Esophagus muscularis mucosa (tissue), 4 donors: ENCODE measurements at regions not wholly inside any gene's neighbourhood (a gene's known extent, or its start where the extent isn't known, plus 50 kb on each side); places are given as distances from the start of the nearest gene placed in this dataset.
A peak's percentile ranks its signal among the peaks of the same experiment; 100 is the strongest.

Source experiments
- DNase-seq: peaks from one replicate; pipeline ENCODE4 v3.0.0-alpha.2; 2017; ENCODE audit errors: extremely low spot score
- H3K27ac ChIP-seq, 4 donors: fragments of 200-600 bp; sonication (generic); replicated peaks in 1 of 4; 1 replicate in 3 of 4; 2 replicates in 1 of 4; pipeline ENCODE4 v1.5.1; 2016 to 2019; ENCODE audit warnings: mild to moderate bottlenecking in 1 of 4
- H3K27me3 ChIP-seq, 4 donors: fragments of 200-600 bp; sonication (generic); one replicate each; pipeline versions ENCODE4 v1.5.1 to v1.6.0; 2016 to 2019
- H3K36me3 ChIP-seq, 4 donors: fragments of 200-600 bp; sonication (generic); one replicate each; pipeline ENCODE4 v1.5.1; 2016 to 2019
- H3K4me1 ChIP-seq, 4 donors: fragments of 200-600 bp; sonication (generic); one replicate each; pipeline ENCODE4 v1.5.1; 2016 to 2019
- H3K4me3 ChIP-seq, 4 donors: fragments of 200-600 bp; sonication (generic); 1 replicate in 2 of 4; 2 replicates in 2 of 4; pipeline ENCODE4 v1.5.1; 2016 to 2019; ENCODE audit warnings: mild to moderate bottlenecking in 4 of 4, moderate library complexity in 1 of 4
- H3K9me3 ChIP-seq, 4 donors: fragments of 200-600 bp; sonication (generic); 1 replicate in 3 of 4; 2 replicates in 1 of 4; pipeline ENCODE4 v1.5.1; 2016 to 2019
- CTCF ChIP-seq, 3 experiments: fragments of 200-600 bp in 2 of 3; fragments of 450-650 bp in 1 of 3; sonication (generic) in 2 of 3; IDR thresholded peaks; one replicate each; pipeline ENCODE4 v1.5.1; 2017 to 2019; ENCODE audit warnings: antibody characterized with exemption in 3 of 3, mild to moderate bottlenecking in 2 of 3, moderate library complexity in 1 of 3
- EP300 ChIP-seq: sonication (generic); formaldehyde crosslinking; IDR thresholded peaks from one replicate; pipeline ENCODE4 v1.6.1; 2017; ENCODE audit warnings: antibody characterized with exemption
- POLR2A ChIP-seq: fragments of 450-650 bp; IDR thresholded peaks from one replicate; pipeline ENCODE4 v1.6.1; 2017; ENCODE audit warnings: antibody characterized with exemption, moderate library complexity, mild to moderate bottlenecking, low read depth
- POLR2AphosphoS5 ChIP-seq, 2 donors: sonication (generic); formaldehyde crosslinking; IDR thresholded peaks; one replicate each; pipeline ENCODE4 v1.6.1; 2017; ENCODE audit warnings: antibody characterized with exemption in 2 of 2
- WGBS: methylation state at CpG from one replicate; pipeline ENCODE4 v1.1.5; 2018; 5-methylcytosine and 5-hydroxymethylcytosine counted together
- intact Hi-C: fragments of 100-400 bp; cut with DNase I; formaldehyde crosslinking; loops from one replicate; pipeline ENCODE4 v1.15.1; 2023

- intact Hi-C loops = no loop called here
These were observed 107.9 kb upstream of the NXT1 start for GRCh38 chr20:23242556-23243180.

GRCh38 chr20:23242104-23242503 lies 108.5 kb upstream of the NXT1 start:
- Histone ChIP-seq H3K9me3 (peaks cover 0 to 10% (median 3%) of the 10 kb centered on the region in 4 donors), H3K27me3 (peaks cover 0 to 8% (median 0%) of the 10 kb centered on the region in 4 donors), H3K36me3 (no peaks in the 10 kb centered on the region), H3K27ac (no peak overlapping the region), H3K4me1 (peaks cover 13 to 21% (median 19%) of the 10 kb centered on the region in 4 donors), H3K4me3 (no peak overlapping the region)
- 77% methylated on average over 2 of the region's 2 CpGs for WGBS
- intact Hi-C loops = no loop called here
- peak; percentile 55 for DNase-seq
- TF ChIP-seq POLR2A = no peak
- no peak for TF ChIP-seq POLR2AphosphoS5 (IDR thresholded peaks at IDR 0.05)
- TF ChIP-seq CTCF (IDR thresholded peaks at IDR 0.05) = no peak
- no peak for TF ChIP-seq EP300

More at GRCh38 chr20:23242556-23243180, 107.9 kb upstream of the NXT1 start:
- TF ChIP-seq EP300 (no peak), POLR2A (no peak)
- Histone ChIP-seq H3K4me1 (peaks cover 18 to 26% (median 22%) of the 10 kb centered on the region in 4 donors), H3K27ac (no peak overlapping the region), H3K27me3 (peaks cover 0 to 8% (median 0%) of the 10 kb centered on the region in 4 donors), H3K4me3 (no peak overlapping the region), H3K9me3 (peaks cover 0 to 10% (median 3%) of the 10 kb centered on the region in 4 donors), H3K36me3 (no peaks in the 10 kb centered on the region)
- WGBS = 82% methylated on average over 4 of the region's 5 CpGs
- DNase-seq = peak; percentile 57

GRCh38 chr20:23241416-23241815 lies 109.2 kb upstream of the NXT1 start:
- DNase-seq = peak; percentile 60
- peaks cover 6 to 14% (median 13%) of the 10 kb centered on the region in 4 donors for H3K4me1 ChIP-seq
- peaks cover 0 to 10% (median 3%) of the 10 kb centered on the region in 4 donors for H3K9me3 ChIP-seq
- no peaks in the 10 kb centered on the region for H3K36me3 ChIP-seq
- intact Hi-C loops = no loop called here
- 86% methylated on average over 3 of the region's 3 CpGs for WGBS
- H3K27me3 ChIP-seq = peaks cover 0 to 8% (median 0%) of the 10 kb centered on the region in 4 donors
- no peak overlapping the region for H3K27ac ChIP-seq
- no peak overlapping the region for H3K4me3 ChIP-seq
- TF ChIP-seq POLR2A (no peak), EP300 (no peak), CTCF (IDR thresholded peaks at IDR 0.05) (no peak), POLR2AphosphoS5 (IDR thresholded peaks at IDR 0.05) (no peak)

GRCh38 chr20:23240519-23240918 lies 110.1 kb upstream of the NXT1 start:
- Histone ChIP-seq H3K27me3 (peaks cover 0 to 8% (median 0%) of the 10 kb centered on the region in 4 donors), H3K4me1 (peaks cover 0 to 5% (median 4%) of the 10 kb centered on the region in 4 donors), H3K36me3 (no peaks in the 10 kb centered on the region), H3K27ac (no peak overlapping the region), H3K9me3 (peaks cover 0 to 10% (median 3%) of the 10 kb centered on the region in 4 donors), H3K4me3 (no peak overlapping the region)
- WGBS = 83% methylated on average over 1 of the region's 1 CpG
- no peak for DNase-seq
- TF ChIP-seq POLR2AphosphoS5 (IDR thresholded peaks at IDR 0.05) (no peak), POLR2A (no peak), CTCF (IDR thresholded peaks at IDR 0.05) (no peak), EP300 (no peak)
- intact Hi-C loops = no loop called here

GRCh38 chr20:23237201-23237600 lies 113.4 kb upstream of the NXT1 start:
- no peaks in the 10 kb centered on the region for H3K36me3 ChIP-seq
- peaks cover 0 to 8% (median 0%) of the 10 kb centered on the region in 4 donors for H3K27me3 ChIP-seq
- no peak overlapping the region for H3K4me3 ChIP-seq
- TF ChIP-seq EP300 (no peak), CTCF (IDR thresholded peaks at IDR 0.05) (no peak), POLR2AphosphoS5 (IDR thresholded peaks at IDR 0.05) (no peak), POLR2A (no peak)
- no peak overlapping the region for H3K27ac ChIP-seq
- peaks cover 0 to 14% (median 9%) of the 10 kb centered on the region in 4 donors for H3K9me3 ChIP-seq
- peaks cover 0 to 4% (median 0%) of the 10 kb centered on the region in 4 donors for H3K4me1 ChIP-seq
- DNase-seq = peak; percentile 64
- intact Hi-C loops = loop anchor here (5.0 kb wide), 1 partner anchor 175 kb away; no protein-coding TSS in a partner anchor
